ENCODE measurements at regions not wholly inside any gene's neighbourhood (a gene's known extent, or its start where the extent isn't known, plus 50 kb on each side); places are given as distances from the start of the nearest gene placed in this dataset.

DNA sequence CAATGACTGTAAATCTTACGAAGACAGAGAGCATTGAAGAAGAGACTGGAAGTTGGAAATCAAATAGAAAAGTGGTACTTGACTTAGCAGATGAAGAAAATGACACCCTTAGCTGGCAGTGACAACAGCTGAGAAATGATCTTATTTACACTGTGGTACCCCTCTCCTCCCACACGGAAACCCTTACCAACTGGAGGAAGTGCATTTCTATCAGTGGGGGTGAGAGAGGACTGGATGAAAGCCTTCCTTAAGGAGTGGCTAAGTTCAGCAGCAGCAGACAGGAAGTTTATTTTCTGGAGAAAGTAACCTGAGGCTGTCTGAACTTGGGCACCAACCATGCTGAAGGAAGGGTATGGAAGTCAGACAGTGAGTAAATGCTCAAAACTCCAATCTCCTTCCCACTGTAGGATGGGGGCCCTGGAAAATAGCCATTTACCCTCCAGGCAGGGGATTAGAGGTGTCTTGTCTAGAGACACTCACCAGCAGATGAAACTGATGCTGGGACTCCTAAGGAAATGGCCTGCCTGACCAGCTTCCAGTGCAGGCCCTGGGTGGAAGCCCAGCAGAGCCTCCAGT is 160.2 kb upstream of the NCK2 start:
- intact Hi-C loops (cut with micrococcal nuclease): no loop called here
- H3K36me3 Mint-ChIP-seq: no peaks in the 10 kb centered on the region
- no peaks in the 10 kb centered on the region for H3K27me3 ChIP-seq (ENCODE audit: control insufficient read depth, insufficient read depth, low read length)
- no peaks in the 10 kb centered on the region for H3K36me3 ChIP-seq (ENCODE audit: control insufficient read depth, insufficient read depth, low read length)
- peaks cover 3 to 11% of the 10 kb centered on the region in 2 donors for H3K9me3 Mint-ChIP-seq
- H3K4me3 Mint-ChIP-seq: no peak overlapping the region
- peaks cover 0 to 3% of the 10 kb centered on the region in 2 donors for H3K27me3 Mint-ChIP-seq (ENCODE audit: low read depth in 2 of 2)
- H3K4me1 Mint-ChIP-seq: peaks cover 0 to 5% of the 10 kb centered on the region in 2 donors
- no peak overlapping the region for H3K4me3 ChIP-seq (ENCODE audit: low read length)
- DNase-seq (no peak), ATAC-seq (no peak)
- 83% methylated on average over 1 of the region's 2 CpGs for WGBS (ENCODE audit: insufficient coverage)
- no peaks in the 10 kb centered on the region for H3K4me1 ChIP-seq (ENCODE audit: control insufficient read depth, insufficient read depth, low read length)
- H3K27ac Mint-ChIP-seq: no peak overlapping the region
- no peak overlapping the region for H3K27ac ChIP-seq (ENCODE audit: low read length)
- TF ChIP-seq, protein P1, sequence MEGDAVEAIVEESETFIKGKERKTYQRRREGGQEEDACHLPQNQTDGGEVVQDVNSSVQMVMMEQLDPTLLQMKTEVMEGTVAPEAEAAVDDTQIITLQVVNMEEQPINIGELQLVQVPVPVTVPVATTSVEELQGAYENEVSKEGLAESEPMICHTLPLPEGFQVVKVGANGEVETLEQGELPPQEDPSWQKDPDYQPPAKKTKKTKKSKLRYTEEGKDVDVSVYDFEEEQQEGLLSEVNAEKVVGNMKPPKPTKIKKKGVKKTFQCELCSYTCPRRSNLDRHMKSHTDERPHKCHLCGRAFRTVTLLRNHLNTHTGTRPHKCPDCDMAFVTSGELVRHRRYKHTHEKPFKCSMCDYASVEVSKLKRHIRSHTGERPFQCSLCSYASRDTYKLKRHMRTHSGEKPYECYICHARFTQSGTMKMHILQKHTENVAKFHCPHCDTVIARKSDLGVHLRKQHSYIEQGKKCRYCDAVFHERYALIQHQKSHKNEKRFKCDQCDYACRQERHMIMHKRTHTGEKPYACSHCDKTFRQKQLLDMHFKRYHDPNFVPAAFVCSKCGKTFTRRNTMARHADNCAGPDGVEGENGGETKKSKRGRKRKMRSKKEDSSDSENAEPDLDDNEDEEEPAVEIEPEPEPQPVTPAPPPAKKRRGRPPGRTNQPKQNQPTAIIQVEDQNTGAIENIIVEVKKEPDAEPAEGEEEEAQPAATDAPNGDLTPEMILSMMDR (IDR thresholded peaks at IDR 0.05): no peak
- H3K9me3 ChIP-seq (ENCODE audit: control insufficient read depth, insufficient read depth, low read length): peaks cover 5% of the 10 kb centered on the region

DNA sequence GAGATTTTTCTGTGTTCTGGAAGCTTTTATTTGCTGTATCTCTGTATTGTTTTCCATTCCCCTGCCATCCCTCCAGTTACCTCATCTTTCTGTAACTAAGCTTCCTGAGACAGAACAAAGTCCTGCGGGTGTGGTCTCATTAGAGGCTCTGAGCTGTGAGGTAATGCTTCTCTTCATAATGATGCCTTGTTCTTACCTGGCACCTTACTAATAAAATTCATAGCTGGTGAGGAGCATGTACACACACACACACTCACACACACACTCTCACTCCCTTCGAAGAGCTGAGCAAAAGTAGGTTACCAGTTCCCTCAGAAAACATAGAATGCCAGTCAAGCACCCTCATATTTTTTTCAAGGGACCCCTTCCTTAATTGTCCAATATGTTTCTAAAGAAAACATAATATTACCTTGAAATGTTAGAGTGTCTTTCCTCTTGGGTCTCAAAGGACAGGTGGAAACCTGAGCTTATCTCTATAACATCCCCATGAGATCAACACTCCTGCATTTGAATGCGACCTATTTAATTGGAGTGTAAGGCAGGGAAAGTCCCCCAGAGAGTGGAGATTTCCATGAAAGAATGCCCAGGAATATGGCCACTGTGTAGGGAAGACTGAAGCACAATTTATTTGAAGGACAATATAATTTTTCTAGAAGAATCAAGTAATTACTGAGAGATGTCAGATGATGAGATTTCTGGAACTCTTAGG is 161.6 kb upstream of the NCK2 start:
- no peak overlapping the region for H3K27ac Mint-ChIP-seq
- TF ChIP-seq, protein P1 (IDR thresholded peaks at IDR 0.05): no peak
- H3K27me3 ChIP-seq (ENCODE audit: control insufficient read depth, insufficient read depth, low read length): no peaks in the 10 kb centered on the region

DNA sequence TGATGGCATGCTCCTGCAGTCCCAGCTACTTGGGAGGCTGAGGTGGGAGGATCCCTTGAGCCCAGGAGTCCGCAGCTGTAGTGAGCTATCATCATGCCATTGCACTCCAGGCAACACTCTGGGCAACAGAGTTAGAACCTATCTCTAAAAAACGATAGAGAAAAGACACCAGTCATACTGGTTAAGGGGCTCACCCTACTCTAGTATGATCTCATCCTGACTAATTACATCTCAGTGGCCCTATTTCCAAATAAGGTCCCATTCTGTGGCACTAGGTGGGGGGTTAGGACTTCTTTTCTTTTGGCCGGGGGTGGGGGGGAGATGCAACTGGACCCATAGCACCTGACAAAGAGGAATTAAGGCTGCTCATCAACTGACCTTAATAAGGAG is 163.2 kb upstream of the NCK2 start:
- no peak overlapping the region for H3K4me3 Mint-ChIP-seq
- DNase-seq (no peak), ATAC-seq (no peak)
- no peak overlapping the region for H3K27ac Mint-ChIP-seq
- WGBS (ENCODE audit: insufficient coverage): 84% methylated on average over 3 of the region's 3 CpGs
- H3K27me3 ChIP-seq (ENCODE audit: control insufficient read depth, insufficient read depth, low read length): no peaks in the 10 kb centered on the region
- H3K27me3 Mint-ChIP-seq (ENCODE audit: low read depth in 2 of 2): no peaks in the 10 kb centered on the region
- intact Hi-C loops (cut with micrococcal nuclease): no loop called here
- H3K4me1 ChIP-seq (ENCODE audit: control insufficient read depth, insufficient read depth, low read length): no peaks in the 10 kb centered on the region
- H3K9me3 Mint-ChIP-seq: no peaks in the 10 kb centered on the region
- no peak overlapping the region for H3K4me3 ChIP-seq (ENCODE audit: low read length)
- TF ChIP-seq, protein P1 (IDR thresholded peaks at IDR 0.05): no peak
- H3K36me3 ChIP-seq (ENCODE audit: control insufficient read depth, insufficient read depth, low read length): no peaks in the 10 kb centered on the region
- H3K9me3 ChIP-seq (ENCODE audit: control insufficient read depth, insufficient read depth, low read length): no peaks in the 10 kb centered on the region
- no peaks in the 10 kb centered on the region for H3K36me3 Mint-ChIP-seq
- H3K4me1 Mint-ChIP-seq: peaks cover 2 to 5% of the 10 kb centered on the region in 2 donors
- H3K27ac ChIP-seq (ENCODE audit: low read length): no peak overlapping the region

More for the DNA sequence above, 161.6 kb upstream of the NCK2 start:
- ATAC-seq: no peak
- WGBS (ENCODE audit: insufficient coverage): 84% methylated on average over 3 of the region's 3 CpGs
- no peaks in the 10 kb centered on the region for H3K36me3 ChIP-seq (ENCODE audit: control insufficient read depth, insufficient read depth, low read length)
- intact Hi-C loops (cut with micrococcal nuclease): no loop called here
- no peak overlapping the region for H3K4me3 ChIP-seq (ENCODE audit: low read length)
- Mint-ChIP-seq H3K36me3 (no peaks in the 10 kb centered on the region), H3K4me1 (peaks cover 0 to 5% of the 10 kb centered on the region in 2 donors), H3K4me3 (no peak overlapping the region), H3K27me3 (ENCODE audit: low read depth in 2 of 2) (no peaks in the 10 kb centered on the region), H3K9me3 (peaks cover 2 to 5% of the 10 kb centered on the region in 2 donors)
- peak in 1 of 2 donors; percentile 21 for DNase-seq
- no peaks in the 10 kb centered on the region for H3K4me1 ChIP-seq (ENCODE audit: control insufficient read depth, insufficient read depth, low read length)
- H3K27ac ChIP-seq (ENCODE audit: low read length): no peak overlapping the region
- H3K9me3 ChIP-seq (ENCODE audit: control insufficient read depth, insufficient read depth, low read length): no peaks in the 10 kb centered on the region
